CD4-positive, CD25-positive, alpha-beta regulatory T cell (primary cell): ENCODE measurements at regions not wholly inside any gene's neighbourhood (a gene's known extent, or its start where the extent isn't known, plus 50 kb on each side); places are given as distances from the start of the nearest gene placed in this dataset.
A peak's percentile ranks its signal among the peaks of the same experiment; 100 is the strongest.
"Not testable (repeated sequence)": the region's sequence is repeated elsewhere in the genome, so short reads cannot be mapped to it uniquely, and the experiment has no call there.

Source experiments
- ATAC-seq, 2 donors: fragments of 150-1000 bp; cut with Tn5 transposase; one replicate each; pipeline ENCODE4 v1.10.0; 2021; ENCODE audit warnings: low read depth in 2 of 2, moderate number of reproducible peaks in 2 of 2, moderate library complexity in 1 of 2
- DNase-seq, 3 donors: peaks; one replicate each; pipeline versions ENCODE4 v3.0.0 to v3.0.0-alpha.2; 2012 to 2022; ENCODE audit warnings: mixed read lengths in 1 of 3
- H3K27ac ChIP-seq: one replicate; pipeline ENCODE4 v1.7.0; 2013; ENCODE audit warnings: mild to moderate bottlenecking, low read length; ENCODE audit not compliant: insufficient read depth, poor library complexity, severe bottlenecking
- H3K27me3 ChIP-seq: one replicate; pipeline ENCODE4 v1.7.0; 2013; ENCODE audit warnings: low read length; ENCODE audit not compliant: control insufficient read depth, insufficient read depth
- H3K36me3 ChIP-seq: one replicate; pipeline ENCODE4 v1.7.0; 2013; ENCODE audit warnings: mild to moderate bottlenecking, low read length, moderate library complexity; ENCODE audit not compliant: control insufficient read depth, insufficient read depth
- H3K4me1 ChIP-seq: 2 replicates; pipeline ENCODE4 v1.7.0; 2013; ENCODE audit warnings: mild to moderate bottlenecking, low read length; ENCODE audit not compliant: insufficient read depth, control insufficient read depth, poor library complexity, severe bottlenecking
- H3K4me3 ChIP-seq: one replicate; pipeline ENCODE4 v1.7.0; 2013; ENCODE audit warnings: low read depth, mild to moderate bottlenecking, low read length, moderate library complexity
- H3K9me3 ChIP-seq, 2 experiments: 1 replicate in 1 of 2; 2 replicates in 1 of 2; pipeline ENCODE4 v1.7.0; 2013; ENCODE audit warnings: low read length in 2 of 2, mild to moderate bottlenecking in 1 of 2, moderate library complexity in 1 of 2; ENCODE audit not compliant: control insufficient read depth in 2 of 2
- H3K27ac Mint-ChIP-seq, 3 donors: one replicate each; pipeline ENCODE4 v1.8.0; 2020 to 2022; ENCODE audit warnings: mild to moderate bottlenecking in 3 of 3, mixed read lengths in 3 of 3, moderate library complexity in 2 of 3
- H3K27me3 Mint-ChIP-seq: one replicate; pipeline ENCODE4 v1.8.0; 2022; ENCODE audit warnings: mild to moderate bottlenecking, mixed read lengths
- H3K36me3 Mint-ChIP-seq: one replicate; pipeline ENCODE4 v1.8.0; 2020; ENCODE audit warnings: mixed read lengths
- H3K4me1 Mint-ChIP-seq, 4 donors: one replicate each; pipeline ENCODE4 v1.8.0; 2020 to 2022; ENCODE audit warnings: mixed read lengths in 4 of 4, mild to moderate bottlenecking in 1 of 4
- H3K4me3 Mint-ChIP-seq, 4 donors: one replicate each; pipeline ENCODE4 v1.8.0; 2020 to 2022; ENCODE audit warnings: mild to moderate bottlenecking in 4 of 4, mixed read lengths in 4 of 4, moderate library complexity in 3 of 4
- H3K9me3 Mint-ChIP-seq, 7 donors: one replicate each; pipeline ENCODE4 v1.8.0; 2020 to 2022; ENCODE audit warnings: mixed read lengths in 7 of 7, mild to moderate bottlenecking in 3 of 7, moderate library complexity in 2 of 7

DNA sequence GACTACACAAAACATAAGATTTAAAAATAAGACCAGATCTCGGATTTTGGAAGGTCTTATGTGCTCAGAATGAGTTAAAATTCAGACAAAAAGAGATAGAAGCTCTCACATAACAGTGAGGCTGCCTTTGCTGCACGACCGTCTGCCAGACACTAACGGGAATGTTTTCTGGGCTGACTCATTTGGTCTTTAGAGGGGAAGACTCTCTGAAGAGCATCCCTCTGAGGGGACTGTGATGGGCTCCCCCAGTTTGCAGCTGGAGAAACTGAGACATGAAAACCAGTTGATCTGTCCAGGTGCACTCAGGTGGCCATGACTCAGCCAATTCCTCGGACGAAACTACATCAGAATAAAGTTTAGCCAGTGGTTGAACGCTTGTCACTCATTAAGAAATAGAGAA is 153.9 kb downstream of the RNASET2 start:
- no peaks in the 10 kb centered on the region for H3K4me1 Mint-ChIP-seq

GRCh38 chr6:166800137-166800536 is 156.2 kb downstream of the RNASET2 start:
- Mint-ChIP-seq H3K4me1 (no peaks in the 10 kb centered on the region), H3K27ac (no peak overlapping the region), H3K9me3 (peaks cover 0 to 5% (median under 1%) of the 10 kb centered on the region in 7 donors), H3K36me3 (peaks cover 3% of the 10 kb centered on the region), H3K27me3 (peaks cover 11% of the 10 kb centered on the region), H3K4me3 (no peak overlapping the region)
- no peak for DNase-seq
- peaks cover 2 to 4% of the 10 kb centered on the region in 2 experiments for H3K9me3 ChIP-seq
- H3K36me3 ChIP-seq, result no peaks in the 10 kb centered on the region
- H3K4me3 ChIP-seq, result no peak overlapping the region
- no peaks in the 10 kb centered on the region for H3K4me1 ChIP-seq
- ATAC-seq, result no peak
- H3K27me3 ChIP-seq, result no peaks in the 10 kb centered on the region
- H3K27ac ChIP-seq, result no peak overlapping the region

More for the DNA sequence above, 153.9 kb downstream of the RNASET2 start:
- no peak overlapping the region for H3K4me3 ChIP-seq
- no peaks in the 10 kb centered on the region for H3K27me3 ChIP-seq
- Mint-ChIP-seq H3K27me3 (peaks cover 15% of the 10 kb centered on the region), H3K4me3 (no peak overlapping the region), H3K9me3 (peaks cover 0 to 25% (median 8%) of the 10 kb centered on the region in 7 donors), H3K36me3 (peaks cover 15% of the 10 kb centered on the region), H3K27ac (no peak overlapping the region)
- DNase-seq (no peak), ATAC-seq (no peak)
- H3K4me1 ChIP-seq, result no peaks in the 10 kb centered on the region
- H3K9me3 ChIP-seq, result peaks cover 20 to 24% of the 10 kb centered on the region in 2 experiments
- no peaks in the 10 kb centered on the region for H3K36me3 ChIP-seq
- no peak overlapping the region for H3K27ac ChIP-seq

- Histone ChIP-seq H3K36me3 (no peaks in the 10 kb centered on the region), H3K4me1 (no peaks in the 10 kb centered on the region), H3K9me3 (no peaks in the 10 kb centered on the region), H3K4me3 (no peak overlapping the region), H3K27ac (no peak overlapping the region), H3K27me3 (no peaks in the 10 kb centered on the region)
- Mint-ChIP-seq H3K9me3 (peaks cover 0 to 2% (median 0%) of the 10 kb centered on the region in 7 donors), H3K27me3 (peaks cover 11% of the 10 kb centered on the region), H3K36me3 (peaks cover 3% of the 10 kb centered on the region), H3K4me3 (no peak overlapping the region), H3K27ac (no peak overlapping the region), H3K4me1 (no peaks in the 10 kb centered on the region)
- ATAC-seq (no peak), DNase-seq (no peak)
Observed at GRCh38 chr6:166798652-166799051, 157.7 kb downstream of the RNASET2 start.

- no peaks in the 10 kb centered on the region for H3K4me1 ChIP-seq
- no peaks in the 10 kb centered on the region for H3K27me3 ChIP-seq
- no peaks in the 10 kb centered on the region for H3K36me3 ChIP-seq
- Mint-ChIP-seq H3K27ac (no peak overlapping the region), H3K36me3 (peaks cover 3% of the 10 kb centered on the region), H3K4me3 (no peak overlapping the region), H3K27me3 (peaks cover 11% of the 10 kb centered on the region), H3K9me3 (peaks cover 0 to 2% (median 0%) of the 10 kb centered on the region in 7 donors), H3K4me1 (no peaks in the 10 kb centered on the region)
- no peaks in the 10 kb centered on the region for H3K9me3 ChIP-seq
- no peak for ATAC-seq
- no peak overlapping the region for H3K4me3 ChIP-seq
- H3K27ac ChIP-seq, result no peak overlapping the region
- no peak for DNase-seq
Observed at GRCh38 chr6:166796610-166797009, 159.7 kb downstream of the RNASET2 start.

DNA sequence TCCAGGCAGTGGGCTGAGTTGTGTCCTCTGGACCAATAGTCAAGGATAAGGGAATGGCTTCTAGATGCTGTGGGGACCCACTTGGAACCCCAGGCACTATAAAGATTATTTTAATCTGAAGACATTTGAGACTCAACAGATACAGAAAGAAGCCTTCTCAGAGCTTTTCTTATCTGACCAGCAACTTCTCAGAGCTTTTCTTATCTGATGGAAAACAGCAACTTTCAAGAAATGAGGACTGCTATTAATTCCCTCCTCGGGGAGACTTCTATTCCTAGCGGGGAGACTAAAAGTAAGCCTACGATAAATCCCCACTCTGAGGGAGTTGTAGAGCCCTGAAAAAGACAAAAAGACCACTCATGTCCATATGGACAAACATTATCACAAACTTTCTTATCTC is 160.5 kb downstream of the RNASET2 start:
- Histone ChIP-seq H3K27me3 (no peaks in the 10 kb centered on the region), H3K36me3 (no peaks in the 10 kb centered on the region), H3K4me3 (no peak overlapping the region), H3K27ac (no peak overlapping the region), H3K4me1 (no peaks in the 10 kb centered on the region), H3K9me3 (no peaks in the 10 kb centered on the region)
- H3K27ac Mint-ChIP-seq, result no peak overlapping the region
- peaks cover 3% of the 10 kb centered on the region for H3K36me3 Mint-ChIP-seq
- H3K4me1 Mint-ChIP-seq, result no peaks in the 10 kb centered on the region
- peaks cover 11% of the 10 kb centered on the region for H3K27me3 Mint-ChIP-seq
- H3K9me3 Mint-ChIP-seq, result peaks cover 0 to 2% (median 0%) of the 10 kb centered on the region in 7 donors
- H3K4me3 Mint-ChIP-seq, result no peak overlapping the region
- no peak for ATAC-seq
- no peak for DNase-seq

GRCh38 chr6:166790808-166791207 is 163.8 kb upstream of the RPS6KA2 start:
- H3K27me3 ChIP-seq, H3K36me3 ChIP-seq, ATAC-seq, H3K27ac Mint-ChIP-seq, H3K4me1 ChIP-seq, H3K4me3 ChIP-seq, H3K4me3 Mint-ChIP-seq, H3K4me1 Mint-ChIP-seq, H3K36me3 Mint-ChIP-seq, H3K27ac ChIP-seq, H3K9me3 ChIP-seq, DNase-seq, H3K27me3 Mint-ChIP-seq, H3K9me3 Mint-ChIP-seq: not testable (repeated sequence)

DNA sequence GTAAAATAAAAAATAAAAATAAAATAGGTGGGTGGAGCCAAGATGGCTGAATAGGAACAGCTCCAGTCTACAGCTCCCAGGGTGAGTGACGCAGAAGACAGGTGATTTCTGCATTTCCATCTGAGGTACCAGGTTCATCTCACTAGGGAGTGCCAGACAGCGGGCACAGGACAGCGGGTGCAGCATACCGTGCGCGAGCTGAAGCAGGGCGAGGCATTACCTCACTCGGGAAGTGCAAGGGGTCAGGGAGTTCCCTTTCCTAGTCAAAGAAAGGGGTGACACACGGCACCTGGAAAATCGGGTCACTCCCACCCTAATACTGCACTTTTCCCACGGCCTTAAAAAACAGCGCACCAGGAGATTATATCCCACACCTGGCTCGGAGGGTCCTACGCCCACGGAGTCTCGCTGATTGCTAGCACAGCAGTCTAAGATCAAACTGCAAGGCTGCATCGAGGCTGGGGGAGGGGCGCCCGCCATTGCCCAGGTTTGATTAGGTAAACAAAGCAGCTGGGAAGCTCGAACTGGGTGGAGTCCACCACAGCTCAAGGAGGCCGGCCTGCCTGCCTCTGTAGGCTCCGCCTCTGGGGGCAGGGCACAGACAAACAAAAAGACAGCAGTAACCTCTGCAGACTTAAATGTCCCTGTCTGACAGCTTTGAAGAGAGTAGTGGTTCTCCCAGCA is 161.9 kb upstream of the RPS6KA2 start:
- DNase-seq, H3K9me3 ChIP-seq, H3K4me1 Mint-ChIP-seq, H3K4me3 ChIP-seq, H3K36me3 Mint-ChIP-seq, H3K4me3 Mint-ChIP-seq, ATAC-seq, H3K4me1 ChIP-seq, H3K27ac ChIP-seq, H3K36me3 ChIP-seq, H3K9me3 Mint-ChIP-seq, H3K27me3 ChIP-seq, H3K27me3 Mint-ChIP-seq: not testable (repeated sequence)
- peak overlapping the region in 1 of 3 donors; percentile 56 for H3K27ac Mint-ChIP-seq

- H3K27me3 ChIP-seq, result no peaks in the 10 kb centered on the region
- Mint-ChIP-seq H3K27ac (no peak overlapping the region), H3K4me1 (no peaks in the 10 kb centered on the region), H3K4me3 (no peak overlapping the region), H3K9me3 (peaks cover 0 to 1% (median 0%) of the 10 kb centered on the region in 7 donors), H3K27me3 (peaks cover 5% of the 10 kb centered on the region), H3K36me3 (no peaks in the 10 kb centered on the region)
- ATAC-seq (no peak), DNase-seq (peak in 2 of 3 donors; percentile 60 to 67)
- H3K27ac ChIP-seq, result no peak overlapping the region
- H3K4me1 ChIP-seq, result no peaks in the 10 kb centered on the region
- no peak overlapping the region for H3K4me3 ChIP-seq
- no peaks in the 10 kb centered on the region for H3K36me3 ChIP-seq
- H3K9me3 ChIP-seq, result no peaks in the 10 kb centered on the region
Observed at GRCh38 chr6:166786704-166787293, 159.7 kb upstream of the RPS6KA2 start.
